HEK293 (cell line): ENCODE measurements at regions not wholly inside any gene's neighbourhood (a gene's known extent, or its start where the extent isn't known, plus 50 kb on each side); places are given as distances from the start of the nearest gene placed in this dataset.
"Not testable (repeated sequence)": the region's sequence is repeated elsewhere in the genome, so short reads cannot be mapped to it uniquely, and the experiment has no call there.

ENCODE experiments used
- ZNF2 ChIP-seq: fragments of 450-650 bp; formaldehyde crosslinking; IDR thresholded peaks from 2 replicates; pipeline ENCODE4 v1.5.1; 2016; ENCODE audit warnings: missing biosample characterization, missing genetic modification characterization
- ZNF24 ChIP-seq: fragments of 450-650 bp; formaldehyde crosslinking; IDR thresholded peaks from 2 replicates; pipeline ENCODE4 v1.5.1; 2016; ENCODE audit warnings: missing biosample characterization, missing genetic modification characterization
- ZNF335 ChIP-seq: fragments of 450-650 bp; formaldehyde crosslinking; conservative IDR thresholded peaks from 2 replicates; pipeline ENCODE4 v1.5.1; 2016; ENCODE audit warnings: missing biosample characterization, missing genetic modification characterization
- ZNF530 ChIP-seq: fragments of 450-650 bp; formaldehyde crosslinking; IDR thresholded peaks from 2 replicates; pipeline ENCODE4 v1.5.1; 2016; ENCODE audit warnings: low read depth, missing biosample characterization, missing genetic modification characterization
- ZNF548 ChIP-seq: fragments of 450-650 bp; formaldehyde crosslinking; IDR thresholded peaks from 2 replicates; pipeline ENCODE4 v1.5.1; 2016; ENCODE audit warnings: missing biosample characterization, missing genetic modification characterization
- TF ChIP-seq, protein P1 (sequence below): fragments of 450-650 bp; formaldehyde crosslinking; IDR thresholded peaks from 2 replicates; pipeline ENCODE4 v1.5.1; 2016; ENCODE audit warnings: missing biosample characterization, missing genetic modification characterization, low read depth

- TF ChIP-seq ZNF530 (tag by site-specific recombination); ZNF335 (tag by site-specific recombination); ZNF2; ZNF24 (tag by site-specific recombination); ZNF548 (tag by site-specific recombination): not testable (repeated sequence)
- TF ChIP-seq, protein P1, sequence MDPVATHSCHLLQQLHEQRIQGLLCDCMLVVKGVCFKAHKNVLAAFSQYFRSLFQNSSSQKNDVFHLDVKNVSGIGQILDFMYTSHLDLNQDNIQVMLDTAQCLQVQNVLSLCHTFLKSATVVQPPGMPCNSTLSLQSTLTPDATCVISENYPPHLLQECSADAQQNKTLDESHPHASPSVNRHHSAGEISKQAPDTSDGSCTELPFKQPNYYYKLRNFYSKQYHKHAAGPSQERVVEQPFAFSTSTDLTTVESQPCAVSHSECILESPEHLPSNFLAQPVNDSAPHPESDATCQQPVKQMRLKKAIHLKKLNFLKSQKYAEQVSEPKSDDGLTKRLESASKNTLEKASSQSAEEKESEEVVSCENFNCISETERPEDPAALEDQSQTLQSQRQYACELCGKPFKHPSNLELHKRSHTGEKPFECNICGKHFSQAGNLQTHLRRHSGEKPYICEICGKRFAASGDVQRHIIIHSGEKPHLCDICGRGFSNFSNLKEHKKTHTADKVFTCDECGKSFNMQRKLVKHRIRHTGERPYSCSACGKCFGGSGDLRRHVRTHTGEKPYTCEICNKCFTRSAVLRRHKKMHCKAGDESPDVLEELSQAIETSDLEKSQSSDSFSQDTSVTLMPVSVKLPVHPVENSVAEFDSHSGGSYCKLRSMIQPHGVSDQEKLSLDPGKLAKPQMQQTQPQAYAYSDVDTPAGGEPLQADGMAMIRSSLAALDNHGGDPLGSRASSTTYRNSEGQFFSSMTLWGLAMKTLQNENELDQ, result not testable (repeated sequence)
Measured at GRCh38 chr15:20084026-20084425, 457.6 kb downstream of the GOLGA6L6 start.
